ENCODE measurements at regions not wholly inside any gene's neighbourhood (a gene's known extent, or its start where the extent isn't known, plus 50 kb on each side); places are given as distances from the start of the nearest gene placed in this dataset.
A peak's percentile ranks its signal among the peaks of the same experiment; 100 is the strongest.
"Not testable (repeated sequence)": the region's sequence is repeated elsewhere in the genome, so short reads cannot be mapped to it uniquely, and the experiment has no call there.

DNA sequence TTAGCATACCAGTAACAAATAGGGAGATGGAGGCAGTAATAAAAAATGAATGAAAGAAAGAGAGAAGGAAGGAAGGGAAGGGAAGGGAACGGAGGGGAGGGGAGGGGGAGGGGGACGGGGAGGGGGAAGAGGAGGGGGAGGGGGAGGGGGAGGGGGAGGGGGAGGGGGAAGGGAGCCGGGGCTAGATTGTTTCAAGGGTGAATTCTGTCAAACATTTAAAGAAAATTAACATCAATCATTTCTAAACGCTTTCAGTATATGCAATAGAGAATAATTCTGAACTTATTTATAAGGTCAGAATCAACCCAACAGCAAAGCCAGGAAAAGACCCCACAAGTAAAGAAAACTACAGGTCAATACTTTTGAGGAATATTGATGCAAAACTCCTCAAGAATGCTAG, 858.8 kb upstream of the GYPC start:
- TF ChIP-seq, protein P1, sequence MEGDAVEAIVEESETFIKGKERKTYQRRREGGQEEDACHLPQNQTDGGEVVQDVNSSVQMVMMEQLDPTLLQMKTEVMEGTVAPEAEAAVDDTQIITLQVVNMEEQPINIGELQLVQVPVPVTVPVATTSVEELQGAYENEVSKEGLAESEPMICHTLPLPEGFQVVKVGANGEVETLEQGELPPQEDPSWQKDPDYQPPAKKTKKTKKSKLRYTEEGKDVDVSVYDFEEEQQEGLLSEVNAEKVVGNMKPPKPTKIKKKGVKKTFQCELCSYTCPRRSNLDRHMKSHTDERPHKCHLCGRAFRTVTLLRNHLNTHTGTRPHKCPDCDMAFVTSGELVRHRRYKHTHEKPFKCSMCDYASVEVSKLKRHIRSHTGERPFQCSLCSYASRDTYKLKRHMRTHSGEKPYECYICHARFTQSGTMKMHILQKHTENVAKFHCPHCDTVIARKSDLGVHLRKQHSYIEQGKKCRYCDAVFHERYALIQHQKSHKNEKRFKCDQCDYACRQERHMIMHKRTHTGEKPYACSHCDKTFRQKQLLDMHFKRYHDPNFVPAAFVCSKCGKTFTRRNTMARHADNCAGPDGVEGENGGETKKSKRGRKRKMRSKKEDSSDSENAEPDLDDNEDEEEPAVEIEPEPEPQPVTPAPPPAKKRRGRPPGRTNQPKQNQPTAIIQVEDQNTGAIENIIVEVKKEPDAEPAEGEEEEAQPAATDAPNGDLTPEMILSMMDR (IDR thresholded peaks at IDR 0.05), result no peak
- Mint-ChIP-seq H3K9me3 (peaks cover 53% of the 10 kb centered on the region), H3K36me3 (ENCODE audit: low read depth) (peaks cover 9% of the 10 kb centered on the region), H3K4me3 (no peak overlapping the region), H3K27ac (no peak overlapping the region), H3K4me1 (no peaks in the 10 kb centered on the region), H3K27me3 (ENCODE audit: low read depth, poor library complexity) (peaks cover 3% of the 10 kb centered on the region)
- DNase-seq, result no peak

DNA sequence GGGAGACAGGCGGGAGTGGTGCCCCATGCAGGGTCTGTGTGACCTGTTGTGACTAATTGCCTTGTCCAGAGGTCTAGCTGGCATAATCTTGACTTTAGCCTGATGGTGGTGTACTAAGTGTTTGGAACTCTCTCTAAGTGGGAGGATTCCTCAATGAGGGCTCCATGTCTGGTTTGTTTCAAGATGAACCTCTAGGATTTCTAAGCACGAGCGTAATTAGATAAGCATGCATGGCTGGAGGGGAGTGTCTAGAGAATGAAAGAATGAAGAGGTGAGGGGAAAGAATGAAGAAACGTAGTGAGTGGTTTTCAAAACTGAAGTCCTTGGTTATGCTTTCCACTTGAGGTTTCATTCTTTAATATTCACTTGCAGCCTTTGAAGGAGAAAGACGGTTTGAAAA, 833.2 kb upstream of the GYPC start:
- Mint-ChIP-seq H3K27me3 (ENCODE audit: low read depth, poor library complexity) (no peaks in the 10 kb centered on the region), H3K4me1 (peaks cover 9% of the 10 kb centered on the region), H3K9me3 (peaks cover 41% of the 10 kb centered on the region), H3K36me3 (ENCODE audit: low read depth) (peaks cover 16% of the 10 kb centered on the region), H3K4me3 (no peak overlapping the region), H3K27ac (no peak overlapping the region)
- TF ChIP-seq, protein P1 (IDR thresholded peaks at IDR 0.05), result no peak
- no peak for DNase-seq

DNA sequence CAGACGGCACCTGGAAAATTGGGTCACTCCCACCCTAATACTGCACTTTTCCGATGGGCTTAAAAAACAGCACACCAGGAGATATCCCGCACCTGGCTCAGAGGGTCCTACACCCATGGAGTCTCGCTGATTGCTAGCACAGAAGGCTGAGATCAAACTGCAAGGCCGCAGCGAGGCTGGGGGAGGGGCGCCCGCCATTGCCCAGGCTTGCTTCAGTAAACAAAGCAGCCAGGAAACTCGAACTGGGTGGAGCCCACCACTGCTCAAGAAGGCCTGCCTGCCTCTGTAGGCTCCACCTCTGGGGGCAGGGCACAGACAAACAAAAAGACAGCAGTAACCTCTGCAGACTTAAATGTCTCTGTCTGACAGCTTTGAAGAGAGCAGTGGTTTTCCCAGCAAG, 830.2 kb upstream of the GYPC start:
- H3K4me3 Mint-ChIP-seq, H3K27ac Mint-ChIP-seq: not testable (repeated sequence)

DNA sequence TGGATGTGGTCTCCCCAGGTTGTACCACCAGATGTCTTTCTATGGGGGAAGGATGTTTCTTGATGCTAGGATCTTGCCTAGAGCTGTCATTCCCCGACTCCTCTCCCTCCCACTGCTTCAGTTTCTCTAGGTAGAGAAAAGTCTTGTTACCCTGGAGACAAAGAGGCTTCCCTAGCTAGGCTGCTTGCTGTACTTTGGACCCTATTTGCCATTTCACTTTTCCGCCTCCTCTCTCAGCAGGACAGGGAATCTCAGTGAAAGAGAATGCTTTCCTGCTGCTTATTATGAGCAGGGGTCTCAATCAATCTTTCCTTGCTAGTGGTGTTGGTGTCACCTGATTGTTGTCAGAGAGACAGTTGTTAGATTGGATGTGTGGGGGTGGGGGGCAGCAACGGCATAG, 818.8 kb upstream of the GYPC start:
- Mint-ChIP-seq H3K36me3 (ENCODE audit: low read depth) (peaks cover 18% of the 10 kb centered on the region), H3K9me3 (peaks cover 22% of the 10 kb centered on the region), H3K4me1 (peaks cover 33% of the 10 kb centered on the region), H3K27me3 (ENCODE audit: low read depth, poor library complexity) (no peaks in the 10 kb centered on the region), H3K4me3 (no peak overlapping the region), H3K27ac (peak overlapping the region; percentile 87)
- DNase-seq, result peak; percentile 35
- TF ChIP-seq, protein P1 (IDR thresholded peaks at IDR 0.05), result no peak

More for the DNA sequence above, 830.2 kb upstream of the GYPC start:
- Mint-ChIP-seq H3K9me3 (peaks cover 70% of the 10 kb centered on the region), H3K36me3 (ENCODE audit: low read depth) (peaks cover 16% of the 10 kb centered on the region)
- H3K4me1 Mint-ChIP-seq; H3K27me3 Mint-ChIP-seq (ENCODE audit: low read depth, poor library complexity); DNase-seq: not testable (repeated sequence)

DNA sequence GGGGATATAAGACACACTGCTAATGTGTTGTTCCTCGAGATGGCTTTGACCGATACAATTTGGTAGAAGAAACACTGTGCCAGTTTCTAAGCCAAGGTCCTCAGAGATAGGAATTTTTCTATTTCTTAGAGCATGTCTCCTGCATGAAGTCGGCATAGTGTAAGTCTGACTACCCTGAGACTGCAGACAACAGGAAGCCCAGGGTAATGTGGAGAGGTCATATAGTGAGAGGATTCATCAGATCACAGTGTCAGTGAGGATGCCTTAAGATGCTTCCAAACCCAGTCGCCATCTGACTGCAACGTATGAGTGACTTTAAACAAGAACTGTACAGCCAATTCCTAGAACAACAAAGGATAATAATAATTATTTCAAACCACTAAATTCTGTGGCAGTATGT, 818.3 kb upstream of the GYPC start:
- Mint-ChIP-seq H3K27ac (peak overlapping the region; percentile 87), H3K27me3 (ENCODE audit: low read depth, poor library complexity) (no peaks in the 10 kb centered on the region), H3K36me3 (ENCODE audit: low read depth) (peaks cover 16% of the 10 kb centered on the region), H3K4me1 (peaks cover 33% of the 10 kb centered on the region), H3K9me3 (peaks cover 19% of the 10 kb centered on the region), H3K4me3 (no peak overlapping the region)
- TF ChIP-seq, protein P1 (IDR thresholded peaks at IDR 0.05), result no peak
- no peak for DNase-seq

DNA sequence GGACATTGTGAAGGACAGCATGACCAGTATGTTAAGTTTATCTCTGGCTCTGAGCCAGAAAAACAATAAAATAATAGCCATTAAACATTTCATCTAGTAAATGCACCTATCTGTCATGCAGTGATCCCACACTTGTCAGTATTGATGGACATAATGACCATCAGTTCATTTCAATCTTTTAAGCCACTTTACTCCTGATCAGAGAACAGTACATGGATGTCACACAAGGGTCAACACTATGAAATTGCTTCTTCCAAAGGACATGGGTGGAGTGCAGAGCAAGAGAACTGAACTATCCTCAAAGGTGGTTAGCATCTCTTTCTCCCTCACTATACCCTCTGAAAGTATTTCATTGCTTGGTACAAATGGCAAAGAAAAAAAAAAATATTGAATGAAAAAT, 816.0 kb upstream of the GYPC start:
- Mint-ChIP-seq H3K27me3 (ENCODE audit: low read depth, poor library complexity) (no peaks in the 10 kb centered on the region), H3K27ac (no peak overlapping the region), H3K9me3 (no peaks in the 10 kb centered on the region), H3K36me3 (ENCODE audit: low read depth) (no peaks in the 10 kb centered on the region), H3K4me1 (peaks cover 42% of the 10 kb centered on the region), H3K4me3 (no peak overlapping the region)
- TF ChIP-seq, protein P1 (IDR thresholded peaks at IDR 0.05), result no peak
- DNase-seq, result no peak

Measured in nephron progenitor cell (in vitro differentiated cells).